GM12878 (cell line): ENCODE measurements at regions not wholly inside any gene's neighbourhood (a gene's known extent, or its start where the extent isn't known, plus 50 kb on each side); places are given as distances from the start of the nearest gene placed in this dataset.

Experiments
- ATF7 ChIP-seq: fragments of 450-650 bp; IDR thresholded peaks from 2 replicates; pipeline ENCODE4 v1.6.1; 2016; ENCODE audit warnings: low read depth, mild to moderate bottlenecking
- CHD1 ChIP-seq: IDR thresholded peaks from 2 replicates; pipeline ENCODE4 v1.6.1; 2012; ENCODE audit warnings: low read depth, low read length, improper control_type of control experiment
- CTCF ChIP-seq, 3 experiments: IDR thresholded peaks in 2 of 3; conservative IDR thresholded peaks in 1 of 3; 2 replicates each; pipeline ENCODE4 v1.5.1; 2011; ENCODE audit warnings: low read depth in 3 of 3, low read length in 3 of 3, mild to moderate bottlenecking in 3 of 3, control low read depth in 2 of 3, moderate library complexity in 2 of 3, inconsistent platforms in 1 of 3, mixed read lengths in 1 of 3; ENCODE audit not compliant: control insufficient read depth in 2 of 3, insufficient read depth in 1 of 3; ENCODE audit errors: extremely low read depth in 1 of 3
- EZH2 ChIP-seq: IDR thresholded peaks from 2 replicates; pipeline ENCODE4 v1.6.1; 2012; ENCODE audit warnings: low read depth, mild to moderate bottlenecking, control low read depth, inconsistent platforms, low read length, borderline replicate concordance; ENCODE audit not compliant: control insufficient read depth
- JUND ChIP-seq: IDR thresholded peaks from 2 replicates; pipeline ENCODE4 v1.6.1; 2012; ENCODE audit warnings: low read depth, mild to moderate bottlenecking, low read length, improper control_type of control experiment, moderate library complexity
- KLF5 ChIP-seq: fragments of 450-650 bp; IDR thresholded peaks from 2 replicates; pipeline ENCODE4 v1.6.1; 2014; ENCODE audit warnings: mild to moderate bottlenecking; ENCODE audit not compliant: partially characterized antibody
- PAX5 ChIP-seq: IDR thresholded peaks from 2 replicates; pipeline ENCODE4 v1.6.1; 2011; ENCODE audit warnings: low read depth, low read length, borderline replicate concordance
- REST ChIP-seq: IDR thresholded peaks from 2 replicates; pipeline ENCODE4 v1.6.1; 2012; ENCODE audit warnings: mild to moderate bottlenecking, low read depth, low read length

- TF ChIP-seq CTCF (IDR thresholded peaks at IDR 0.05 in 2 of 3, conservative IDR thresholded peaks at IDR 0.05 in 1 of 3; ENCODE audit: control insufficient read depth in 2 of 3, extremely low read depth in 1 of 3, insufficient read depth in 1 of 3, low read depth in 3 of 3, low read length in 3 of 3) (no peak), REST (no peak), EZH2 (no peak), ATF7 (no peak), CHD1 (no peak), KLF5 (no peak), JUND (no peak), PAX5 (no peak)
Observed at GRCh38 chr20:17884307-17885003, 84.1 kb downstream of the SNX5 start.
